ENCODE measurements at regions not wholly inside any gene's neighbourhood (a gene's known extent, or its start where the extent isn't known, plus 50 kb on each side); places are given as distances from the start of the nearest gene placed in this dataset.

GRCh38 chr9:88732128-88732527, 197.2 kb downstream of the NXNL2 start (continued):
- TF ChIP-seq NFYA (IDR thresholded peaks at IDR 0.05; ENCODE audit: borderline replicate concordance, low read depth, low read length): no peak
- TF ChIP-seq IRF4 (IDR thresholded peaks at IDR 0.05; ENCODE audit: low read depth, low read length): no peak
- TF ChIP-seq SREBF2 (IDR thresholded peaks at IDR 0.05; ENCODE audit: low read length): no peak
- no peak for TF ChIP-seq POLR2AphosphoS2 (IDR thresholded peaks at IDR 0.05; ENCODE audit: low read depth, low read length)
- no peak for TF ChIP-seq FOS (IDR thresholded peaks at IDR 0.05; ENCODE audit: borderline replicate concordance, extremely low read depth, insufficient read length)

GRCh38 chr9:88733651-88734421, 198.9 kb downstream of the NXNL2 start:
- ChIA-PET SMC1A (ENCODE audit: uncharacterized antibody, unreplicated experiment) (no interaction called here), POLR2A (no interaction called here), RAD21 (ENCODE audit: unreplicated experiment) (no interaction called here), CTCF (interaction anchor here (1.1 kb wide), 1 partner anchor 11 kb away, joined by 3 read pairs; no protein-coding TSS in a partner anchor)
- WGBS (ENCODE audit: insufficient coverage, insufficient replicate concordance, low lambda C conversion rate, missing lambda C conversion rate): 15% methylated on average over 8 of the region's 8 CpGs
- no peak overlapping the region for H2AFZ ChIP-seq (ENCODE audit: control insufficient read depth, low read depth, low read length)
- no peaks in the 10 kb centered on the region for H3K4me1 ChIP-seq (ENCODE audit: control insufficient read depth, insufficient read depth, low read length)
- H3K36me3 ChIP-seq (ENCODE audit: control insufficient read depth in 2 of 2, insufficient read depth in 2 of 2, low read length in 1 of 2): no peaks in the 10 kb centered on the region
- DNase-seq (ENCODE audit: low read depth, low spot score) (no peak), FAIRE-seq (no peak), ATAC-seq (no peak)
- no peaks in the 10 kb centered on the region for H4K20me1 ChIP-seq (ENCODE audit: control insufficient read depth, insufficient read depth)
- in situ Hi-C loops (cut with MboI) (no loop called here), intact Hi-C loops (cut with micrococcal nuclease; ENCODE audit: unreplicated experiment) (no loop called here)
- no peak overlapping the region for H3K27ac ChIP-seq (ENCODE audit: control insufficient read depth, insufficient read depth)
- no TSS peak for BruUV-seq (replicated peaks)
- no peak overlapping the region for H3K9ac ChIP-seq (ENCODE audit: control insufficient read depth, insufficient read depth, low read length)
- no peak for TF ChIP-seq RAD21 (IDR thresholded peaks at IDR 0.05; ENCODE audit: insufficient read depth, low read depth, low read length)
- TF ChIP-seq PML (IDR thresholded peaks at IDR 0.05; ENCODE audit: low read length): no peak
- no peak for TF ChIP-seq SMARCA5 (IDR thresholded peaks at IDR 0.05)
- TF ChIP-seq BCLAF1 (IDR thresholded peaks at IDR 0.05): no peak
- no peak for TF ChIP-seq RUNX3 (IDR thresholded peaks at IDR 0.05; ENCODE audit: low read length)
- TF ChIP-seq CEBPB (IDR thresholded peaks at IDR 0.05; ENCODE audit: borderline replicate concordance in 1 of 2, low read depth in 2 of 2, low read length in 2 of 2): no peak
- no peak for TF ChIP-seq TAF1 (IDR thresholded peaks at IDR 0.05; ENCODE audit: borderline replicate concordance, low read depth, low read length)
- TF ChIP-seq BHLHE40 (IDR thresholded peaks at IDR 0.05; ENCODE audit: borderline replicate concordance in 1 of 2, low read depth in 2 of 2, low read length in 1 of 2): no peak
- TF ChIP-seq YY1 (IDR thresholded peaks at IDR 0.05; ENCODE audit: low read depth, low read length): no peak
- TF ChIP-seq SPI1 (IDR thresholded peaks at IDR 0.05; ENCODE audit: borderline replicate concordance, insufficient read depth, low read depth, low read length): no peak
- TF ChIP-seq NFYB (IDR thresholded peaks at IDR 0.05; ENCODE audit: insufficient read depth, low read depth, low read length): no peak
- no peak for TF ChIP-seq ZBTB33 (IDR thresholded peaks at IDR 0.05)
- no peak for TF ChIP-seq RB1 (IDR thresholded peaks at IDR 0.05; ENCODE audit: borderline replicate concordance)
- no peak for TF ChIP-seq CHD2 (IDR thresholded peaks at IDR 0.05; ENCODE audit: borderline replicate concordance, low read depth, low read length)
- no peaks in the 10 kb centered on the region; a peak in 1 of 4 replicates for H3K27me3 ChIP-seq (replicated peaks in 1 of 2; ENCODE audit: control insufficient read depth in 2 of 2, insufficient read depth in 2 of 2, low read length in 1 of 2)
- H3K79me2 ChIP-seq (ENCODE audit: control insufficient read depth, insufficient read depth, low read length): no peaks in the 10 kb centered on the region
- no peaks in the 10 kb centered on the region for H3K9me3 ChIP-seq (replicated peaks; ENCODE audit: control insufficient read depth, insufficient read depth, low read length)
- H3K4me3 ChIP-seq: no peak overlapping the region
- no peak overlapping the region for H3K4me2 ChIP-seq (ENCODE audit: control insufficient read depth, insufficient read depth)
